H1 (cell line): ENCODE measurements at regions not wholly inside any gene's neighbourhood (a gene's known extent, or its start where the extent isn't known, plus 50 kb on each side); places are given as distances from the start of the nearest gene placed in this dataset.
A peak's percentile ranks its signal among the peaks of the same experiment; 100 is the strongest.
"Not testable (repeated sequence)": the region's sequence is repeated elsewhere in the genome, so short reads cannot be mapped to it uniquely, and the experiment has no call there.

ENCODE experiments used
- CTCF ChIA-PET: fragments of 300-600 bp; sonication (Branson Sonifier 250); formaldehyde crosslinking; loops from one replicate; lab custom pipeline; 2021; ENCODE audit not compliant: partially characterized antibody; lab: Charles Lee
- POLR2A ChIA-PET: fragments of 300-600 bp; sonication (Branson Sonifier 250); formaldehyde crosslinking; loops from one replicate; lab custom pipeline; 2021; ENCODE audit warnings: inconsistent platforms; ENCODE audit not compliant: partially characterized antibody; lab: Charles Lee
- DNase-seq, 2 experiments: peaks; one replicate each; pipeline versions ENCODE4 v3.0.0 to v3.0.0-alpha.2; 2010 to 2022; ENCODE audit warnings: low spot score in 2 of 2, low read depth in 1 of 2, mixed read lengths in 1 of 2
- FAIRE-seq: peaks from 2 replicates; lab custom pipeline; 2011; peaks lifted over from hg19 to GRCh38; lab: Jason Lieb, UNC
- H2AFZ ChIP-seq: 2 replicates; pipeline ENCODE4 v1.8.1; 2012; ENCODE audit warnings: low read length, inconsistent platforms
- H2AK5ac ChIP-seq: 2 replicates; pipeline ENCODE4 v1.6.1; 2013; ENCODE audit warnings: low read depth, low read length
- H2BK120ac ChIP-seq: replicated peaks from 2 replicates; pipeline ENCODE3; 2013; ENCODE audit warnings: low read depth, low read length, inconsistent platforms
- H2BK12ac ChIP-seq: 2 replicates; pipeline ENCODE4 v1.6.1; 2013; ENCODE audit warnings: low read depth, low read length
- H2BK15ac ChIP-seq: 2 replicates; pipeline ENCODE4 v1.6.1; 2013; ENCODE audit warnings: low read length
- H2BK20ac ChIP-seq: 2 replicates; pipeline ENCODE4 v1.6.1; 2013; ENCODE audit warnings: low read length
- H2BK5ac ChIP-seq: 2 replicates; pipeline ENCODE4 v1.6.1; 2013; ENCODE audit warnings: low read depth, low read length
- H3K14ac ChIP-seq: 2 replicates; pipeline ENCODE4 v1.6.1; 2013; ENCODE audit warnings: inconsistent platforms; ENCODE audit not compliant: insufficient read length
- H3K18ac ChIP-seq: 2 replicates; pipeline ENCODE4 v1.6.1; 2013; ENCODE audit warnings: low read length; ENCODE audit errors: extremely low read depth
- H3K23ac ChIP-seq: 2 replicates; pipeline ENCODE4 v1.6.1; 2013; ENCODE audit warnings: inconsistent platforms; ENCODE audit not compliant: insufficient read length
- H3K23me2 ChIP-seq: 2 replicates; pipeline ENCODE4 v1.6.1; 2013; ENCODE audit warnings: low read depth, low read length
- H3K27ac ChIP-seq: 2 replicates; pipeline ENCODE4 v1.6.1; 2011; ENCODE audit warnings: low read depth, low read length, inconsistent platforms
- H3K27me3 ChIP-seq, 4 experiments: replicated peaks in 1 of 4; 1 replicate in 1 of 4; 2 replicates in 3 of 4; pipeline versions ENCODE4 v1.6.1 to v1.8.1; 2011 to 2013; ENCODE audit warnings: low read length in 3 of 4, mild to moderate bottlenecking in 3 of 4, inconsistent platforms in 2 of 4, mixed read lengths in 2 of 4, moderate library complexity in 1 of 4; ENCODE audit not compliant: control insufficient read depth in 3 of 4, insufficient read depth in 3 of 4; ENCODE audit errors: extremely low read depth in 1 of 4
- H3K36me3 ChIP-seq, 4 experiments: 2 replicates each; pipeline versions ENCODE4 v1.6.1 to v1.8.1; 2011 to 2013; ENCODE audit warnings: mild to moderate bottlenecking in 4 of 4, low read length in 3 of 4, moderate library complexity in 2 of 4, control low read depth in 1 of 4, inconsistent platforms in 1 of 4; ENCODE audit not compliant: insufficient read depth in 4 of 4, control insufficient read depth in 2 of 4
- H3K4ac ChIP-seq: replicated peaks from 2 replicates; pipeline ENCODE3; 2013; ENCODE audit warnings: low read length, low read depth, mixed read lengths, inconsistent platforms; ENCODE audit not compliant: insufficient read length
- H3K4me1 ChIP-seq, 4 experiments: replicated peaks in 1 of 4; 1 replicate in 1 of 4; 2 replicates in 3 of 4; pipeline versions ENCODE4 v1.6.1 to v1.8.1; 2011 to 2013; ENCODE audit warnings: low read length in 3 of 4, inconsistent platforms in 2 of 4, mixed read lengths in 1 of 4; ENCODE audit not compliant: insufficient read depth in 4 of 4, control insufficient read depth in 3 of 4
- H3K4me2 ChIP-seq, 2 experiments: 2 replicates each; pipeline versions ENCODE4 v1.6.1 to v1.8.1; 2011 to 2013; ENCODE audit warnings: low read depth in 2 of 2, low read length in 2 of 2, control low read depth in 1 of 2, inconsistent platforms in 1 of 2, mild to moderate bottlenecking in 1 of 2; ENCODE audit not compliant: insufficient read depth in 1 of 2
- H3K4me3 ChIP-seq, 4 experiments: fragments of 200-600, 300-600 bp in 1 of 4; sonication (generic), shearing (Covaris generic), sonication (Bioruptor Twin) in 1 of 4; 2 replicates each; pipeline versions ENCODE4 v1.5.1 to v1.8.1; 2011 to 2016; ENCODE audit warnings: low read length in 4 of 4, low read depth in 3 of 4, control low read depth in 2 of 4, inconsistent platforms in 2 of 4, mild to moderate bottlenecking in 2 of 4, mixed read lengths in 1 of 4, moderate library complexity in 1 of 4; ENCODE audit not compliant: insufficient read depth in 2 of 4; ENCODE audit errors: extremely low read depth in 1 of 4
- H3K56ac ChIP-seq: replicated peaks from 2 replicates; pipeline ENCODE3; 2013; ENCODE audit warnings: low read depth, mild to moderate bottlenecking, mixed read lengths, low read length, inconsistent platforms; ENCODE audit not compliant: insufficient read length
- H3K79me1 ChIP-seq: 2 replicates; pipeline ENCODE4 v1.6.1; 2013; ENCODE audit warnings: low read depth, low read length, control low read depth
- H3K79me2 ChIP-seq, 2 experiments: 2 replicates each; pipeline versions ENCODE4 v1.6.1 to v1.8.1; 2012 to 2013; ENCODE audit warnings: low read length in 2 of 2, mild to moderate bottlenecking in 2 of 2, inconsistent platforms in 1 of 2; ENCODE audit not compliant: insufficient read depth in 2 of 2, control insufficient read depth in 1 of 2
- H3K9ac ChIP-seq, 4 experiments: replicated peaks in 1 of 4; 1 replicate in 1 of 4; 2 replicates in 3 of 4; pipeline versions ENCODE4 v1.6.1 to v1.8.1; 2011 to 2013; ENCODE audit warnings: low read depth in 3 of 4, low read length in 3 of 4, control low read depth in 2 of 4, mild to moderate bottlenecking in 2 of 4, moderate library complexity in 2 of 4, inconsistent platforms in 1 of 4; ENCODE audit errors: extremely low read depth in 1 of 4
- H3K9me3 ChIP-seq, 2 experiments: 2 replicates each; pipeline versions ENCODE4 v1.6.1 to v1.8.1; 2012 to 2013; ENCODE audit warnings: mild to moderate bottlenecking in 2 of 2, moderate library complexity in 2 of 2, control low read depth in 1 of 2, inconsistent platforms in 1 of 2, low read depth in 1 of 2, low read length in 1 of 2, mixed read lengths in 1 of 2; ENCODE audit not compliant: insufficient read depth in 2 of 2
- H4K20me1 ChIP-seq, 2 experiments: replicated peaks in 1 of 2; 2 replicates each; pipeline versions ENCODE3 to v1.8.1; 2011 to 2013; ENCODE audit warnings: inconsistent platforms in 2 of 2, low read length in 2 of 2, mild to moderate bottlenecking in 1 of 2; ENCODE audit not compliant: insufficient read depth in 2 of 2, control insufficient read depth in 1 of 2
- H4K5ac ChIP-seq: 2 replicates; pipeline ENCODE4 v1.6.1; 2013; ENCODE audit warnings: low read length, low read depth, mixed read lengths, inconsistent platforms; ENCODE audit not compliant: insufficient read length
- H4K8ac ChIP-seq: 2 replicates; pipeline ENCODE4 v1.8.0; 2013; ENCODE audit warnings: mild to moderate bottlenecking, moderate library complexity, low read length, inconsistent platforms; ENCODE audit not compliant: insufficient read depth; ENCODE audit errors: extremely low read depth
- H4K91ac ChIP-seq: replicated peaks from 2 replicates; pipeline ENCODE3; 2013; ENCODE audit warnings: low read length, mixed read lengths, inconsistent platforms; ENCODE audit not compliant: insufficient read length
- WGBS, 2 experiments: shearing (Covaris generic) in 1 of 2; methylation state at CpG; one replicate each; pipeline versions ENCODE4 v1.1.6 to v1.1.7; 2013 to 2015; ENCODE audit warnings: low lambda C conversion rate in 2 of 2, mixed read lengths in 2 of 2, inconsistent platforms in 1 of 2, low coverage in 1 of 2, missing lambda C conversion rate in 1 of 2; ENCODE audit not compliant: insufficient replicate concordance in 2 of 2, insufficient coverage in 1 of 2, insufficient read length in 1 of 2; ENCODE audit errors: extremely low coverage in 1 of 2, missing lambda C conversion rate in 1 of 2; 5-methylcytosine and 5-hydroxymethylcytosine counted together

- H2BK15ac ChIP-seq, DNase-seq, H3K23me2 ChIP-seq, H3K14ac ChIP-seq, H4K20me1 ChIP-seq, H3K79me2 ChIP-seq, H3K79me1 ChIP-seq, H3K4me2 ChIP-seq, H3K27ac ChIP-seq, H3K18ac ChIP-seq, H3K4me3 ChIP-seq, H4K91ac ChIP-seq, H3K9me3 ChIP-seq, H4K5ac ChIP-seq, H4K8ac ChIP-seq, H3K9ac ChIP-seq, H3K36me3 ChIP-seq, H3K4ac ChIP-seq, H3K27me3 ChIP-seq, H3K56ac ChIP-seq, H2BK120ac ChIP-seq, H2AK5ac ChIP-seq, POLR2A ChIA-PET, FAIRE-seq, H3K23ac ChIP-seq: not testable (repeated sequence)
- Histone ChIP-seq H2BK5ac (peak overlapping the region; percentile 92), H3K4me1 (peaks cover 0 to 13% (median 6%) of the 10 kb centered on the region in 4 experiments; a peak in 4 of 7 replicates), H2AFZ (peak overlapping the region; percentile 67; the same call in 1 of the 2 replicates), H2BK20ac (peak overlapping the region; percentile 61; the same call in 1 of the 2 replicates), H2BK12ac (peak overlapping the region; percentile 92; the same call in 1 of the 2 replicates)
- CTCF ChIA-PET = interaction anchor here (0.8 kb wide), 1 partner anchor 8 kb away, joined by 4 read pairs; no protein-coding TSS in a partner anchor
- WGBS, 2 experiments = 86% methylated on average over 13 of the region's 13 CpGs; no CpG with 5 or more reads in 1 of the 2 experiments
Observed at GRCh38 chr4:134622626-134623575, 421.3 kb upstream of the PABPC4L start.
